ENCODE measurements at regions not wholly inside any gene's neighbourhood (a gene's known extent, or its start where the extent isn't known, plus 50 kb on each side); places are given as distances from the start of the nearest gene placed in this dataset.
"Not testable (repeated sequence)": the region's sequence is repeated elsewhere in the genome, so short reads cannot be mapped to it uniquely, and the experiment has no call there.

- no peak for FAIRE-seq
These were observed 245.0 kb upstream of the ACTBL2 start for GRCh38 chr5:57727591-57727990.

- FAIRE-seq = no peak
These were observed 243.3 kb upstream of the ACTBL2 start for GRCh38 chr5:57725658-57726504.

GRCh38 chr5:57724836-57725235 is 242.2 kb upstream of the ACTBL2 start:
- FAIRE-seq = no peak

- FAIRE-seq = no peak
These were observed 238.6 kb upstream of the ACTBL2 start for GRCh38 chr5:57721226-57721625.

- no peak for FAIRE-seq
These were observed 238.0 kb upstream of the ACTBL2 start for GRCh38 chr5:57720656-57721055.

- no peak for FAIRE-seq
These were observed 236.6 kb upstream of the ACTBL2 start for GRCh38 chr5:57719216-57719615.

- FAIRE-seq = no peak
These were observed 235.5 kb upstream of the ACTBL2 start for GRCh38 chr5:57718155-57718554.

GRCh38 chr5:57717555-57717954 is 234.9 kb upstream of the ACTBL2 start:
- no peak for FAIRE-seq

- no peak for FAIRE-seq
These were observed 234.1 kb upstream of the ACTBL2 start for GRCh38 chr5:57716661-57717060.

GRCh38 chr5:57715296-57715695 is 232.7 kb upstream of the ACTBL2 start:
- no peak for FAIRE-seq

- FAIRE-seq = not testable (repeated sequence)
These were observed 230.9 kb upstream of the ACTBL2 start for GRCh38 chr5:57713535-57713934.

GRCh38 chr5:57711946-57712345 is 229.3 kb upstream of the ACTBL2 start:
- FAIRE-seq = no peak

- no peak for FAIRE-seq
These were observed 228.9 kb upstream of the ACTBL2 start for GRCh38 chr5:57711471-57711870.

GRCh38 chr5:57710126-57710525 is 227.5 kb upstream of the ACTBL2 start:
- FAIRE-seq = no peak

GRCh38 chr5:57705769-57706168 is 223.2 kb upstream of the ACTBL2 start:
- no peak for FAIRE-seq

GRCh38 chr5:57703721-57704120 is 221.1 kb upstream of the ACTBL2 start:
- FAIRE-seq = no peak

GRCh38 chr5:57700484-57700883 is 217.9 kb upstream of the ACTBL2 start:
- no peak for FAIRE-seq

- no peak for FAIRE-seq
These were observed 217.5 kb upstream of the ACTBL2 start for GRCh38 chr5:57700072-57700471.

GRCh38 chr5:57698802-57699201 is 216.2 kb upstream of the ACTBL2 start:
- FAIRE-seq = no peak

GRCh38 chr5:57698086-57698485 is 215.5 kb upstream of the ACTBL2 start:
- no peak for FAIRE-seq

- no peak for FAIRE-seq
These were observed 214.4 kb upstream of the ACTBL2 start for GRCh38 chr5:57696825-57697570.

- FAIRE-seq = no peak
These were observed 213.8 kb upstream of the ACTBL2 start for GRCh38 chr5:57696389-57696769.

GRCh38 chr5:57695706-57696388 is 213.2 kb upstream of the ACTBL2 start:
- FAIRE-seq = no peak

- FAIRE-seq = no peak
These were observed 212.6 kb upstream of the ACTBL2 start for GRCh38 chr5:57695179-57695578.

Measured in colon (tissue), 2 donors.